SU-DHL-6 (cell line): ENCODE measurements at regions not wholly inside any gene's neighbourhood (a gene's known extent, or its start where the extent isn't known, plus 50 kb on each side); places are given as distances from the start of the nearest gene placed in this dataset.

Experiments
- CTCF ChIP-seq: fragments of 200-600 bp; sonication (generic); IDR thresholded peaks from one replicate; pipeline ENCODE4 v1.5.1; 2017; ENCODE audit warnings: antibody characterized with exemption, mild to moderate bottlenecking, low read length, moderate library complexity; ENCODE audit not compliant: insufficient read depth, poor library complexity, severe bottlenecking
- EZH2phosphoT487 ChIP-seq: fragments of 200-600 bp; sonication (generic), shearing (Covaris generic); conservative IDR thresholded peaks from 2 replicates; pipeline ENCODE4 v1.6.1; 2018; ENCODE audit warnings: mild to moderate bottlenecking, antibody characterized with exemption, low read length, moderate library complexity, mixed read lengths

GRCh38 chr4:63049278-63049677, 1360.0 kb downstream of the TECRL start:
- TF ChIP-seq CTCF = no peak
- TF ChIP-seq EZH2phosphoT487 = no peak
